ENCODE measurements at regions not wholly inside any gene's neighbourhood (a gene's known extent, or its start where the extent isn't known, plus 50 kb on each side); places are given as distances from the start of the nearest gene placed in this dataset.

DNA sequence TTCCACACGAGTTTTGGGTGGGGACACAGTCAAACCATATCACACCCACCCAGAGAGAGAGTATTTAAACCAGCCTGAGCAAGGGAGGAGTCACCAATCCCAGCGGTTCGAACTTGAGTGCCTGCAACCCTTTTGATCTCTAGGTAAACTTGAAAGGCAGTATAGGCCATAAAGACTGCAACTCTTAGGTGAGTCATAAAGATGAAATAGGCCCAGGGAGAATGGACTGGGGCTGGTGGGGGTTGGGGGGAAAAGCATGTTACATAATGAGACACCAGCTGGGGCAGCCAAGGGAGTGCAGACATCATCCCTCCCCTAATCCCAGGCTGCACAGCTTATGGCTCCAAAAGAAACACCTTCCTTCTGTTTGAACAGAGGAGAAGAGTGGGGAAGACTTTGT is 99.8 kb upstream of the LHX8 start:
- H3K56ac ChIP-seq (ENCODE audit: insufficient read length, low read depth, low read length), result no peak overlapping the region
- H4K5ac ChIP-seq (ENCODE audit: insufficient read length, low read depth, low read length), result no peak overlapping the region
- no peak overlapping the region for H3K27ac ChIP-seq (ENCODE audit: insufficient read length, low read depth, low read length)
- H2BK12ac ChIP-seq (ENCODE audit: insufficient read length, low read depth, low read length), result no peak overlapping the region
- H2BK15ac ChIP-seq (ENCODE audit: low read depth, low read length), result no peak overlapping the region
- H3K4me3 Mint-ChIP-seq, result no peak overlapping the region
- no peak overlapping the region for H2BK120ac ChIP-seq (ENCODE audit: low read depth, low read length, poor library complexity, severe bottlenecking)
- H2BK5ac ChIP-seq (ENCODE audit: insufficient read length, low read length), result no peak overlapping the region
- H4K8ac ChIP-seq (replicated peaks; ENCODE audit: insufficient read length, low read depth, low read length), result no peak overlapping the region
- H3K9me3 Mint-ChIP-seq, result peaks cover 21 to 22% of the 10 kb centered on the region in 2 experiments
- no peaks in the 10 kb centered on the region for H4K20me1 ChIP-seq (ENCODE audit: control insufficient read depth, insufficient read depth, insufficient read length)
- H3K9ac ChIP-seq (ENCODE audit: extremely low read depth, insufficient read length, low read length), result no peak overlapping the region
- H3K27ac Mint-ChIP-seq, result no peak overlapping the region
- H4K91ac ChIP-seq (ENCODE audit: insufficient read length, low read depth, low read length), result no peak overlapping the region
- no peaks in the 10 kb centered on the region for H3K79me1 ChIP-seq (ENCODE audit: insufficient read depth, low read depth, low read length, poor library complexity, severe bottlenecking)
- no peak overlapping the region for H3K14ac ChIP-seq (ENCODE audit: insufficient read depth, low read length)
- H3T11ph ChIP-seq (ENCODE audit: low read length), result no peak overlapping the region
- no peak overlapping the region for H3K18ac ChIP-seq (ENCODE audit: insufficient read length, low read depth, low read length)
- H3K9me3 ChIP-seq (ENCODE audit: control insufficient read depth, low read depth, low read length), result no peaks in the 10 kb centered on the region
- WGBS (ENCODE audit: extremely low coverage, insufficient read length, low lambda C conversion rate), result no CpG with 5 or more reads among the region's 3 CpGs
- H3K79me2 ChIP-seq (ENCODE audit: insufficient read depth, low read length), result no peaks in the 10 kb centered on the region
- no peak overlapping the region for H3K23ac ChIP-seq (ENCODE audit: insufficient read length, low read depth, low read length)
- no peaks in the 10 kb centered on the region for H3K27me3 ChIP-seq (ENCODE audit: insufficient read depth, low read length)
- H3K23me2 ChIP-seq (ENCODE audit: insufficient read length, low read depth, low read length, poor library complexity, severe bottlenecking), result no peaks in the 10 kb centered on the region
- H3K4me1 ChIP-seq (ENCODE audit: insufficient read depth, low read length), result no peaks in the 10 kb centered on the region
- H2AFZ ChIP-seq (ENCODE audit: low read length), result no peak overlapping the region
- no peak for DNase-seq
- H3K4me2 ChIP-seq (ENCODE audit: insufficient read depth, insufficient read length, low read length), result no peak overlapping the region
- H3K4me1 Mint-ChIP-seq, result no peaks in the 10 kb centered on the region
- peaks cover 7 to 16% (median 15%) of the 10 kb centered on the region in 3 experiments; a peak in 6 of 7 replicates for H3K36me3 Mint-ChIP-seq (ENCODE audit: insufficient read depth in 1 of 3, low read depth in 3 of 3)
- TF ChIP-seq, protein P1, sequence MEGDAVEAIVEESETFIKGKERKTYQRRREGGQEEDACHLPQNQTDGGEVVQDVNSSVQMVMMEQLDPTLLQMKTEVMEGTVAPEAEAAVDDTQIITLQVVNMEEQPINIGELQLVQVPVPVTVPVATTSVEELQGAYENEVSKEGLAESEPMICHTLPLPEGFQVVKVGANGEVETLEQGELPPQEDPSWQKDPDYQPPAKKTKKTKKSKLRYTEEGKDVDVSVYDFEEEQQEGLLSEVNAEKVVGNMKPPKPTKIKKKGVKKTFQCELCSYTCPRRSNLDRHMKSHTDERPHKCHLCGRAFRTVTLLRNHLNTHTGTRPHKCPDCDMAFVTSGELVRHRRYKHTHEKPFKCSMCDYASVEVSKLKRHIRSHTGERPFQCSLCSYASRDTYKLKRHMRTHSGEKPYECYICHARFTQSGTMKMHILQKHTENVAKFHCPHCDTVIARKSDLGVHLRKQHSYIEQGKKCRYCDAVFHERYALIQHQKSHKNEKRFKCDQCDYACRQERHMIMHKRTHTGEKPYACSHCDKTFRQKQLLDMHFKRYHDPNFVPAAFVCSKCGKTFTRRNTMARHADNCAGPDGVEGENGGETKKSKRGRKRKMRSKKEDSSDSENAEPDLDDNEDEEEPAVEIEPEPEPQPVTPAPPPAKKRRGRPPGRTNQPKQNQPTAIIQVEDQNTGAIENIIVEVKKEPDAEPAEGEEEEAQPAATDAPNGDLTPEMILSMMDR (conservative IDR thresholded peaks at IDR 0.05), result no peak
- no peak overlapping the region for H2BK20ac ChIP-seq (ENCODE audit: low read depth, low read length, poor library complexity, severe bottlenecking)
- H3K4ac ChIP-seq (ENCODE audit: low read depth, low read length), result no peak overlapping the region
- no peak overlapping the region for H2AK5ac ChIP-seq (ENCODE audit: insufficient read length, low read length)
- H3K27me3 Mint-ChIP-seq (ENCODE audit: low read depth), result no peaks in the 10 kb centered on the region

Measured in H9 (cell line).